ENCODE measurements at regions not wholly inside any gene's neighbourhood (a gene's known extent, or its start where the extent isn't known, plus 50 kb on each side); places are given as distances from the start of the nearest gene placed in this dataset.
A peak's percentile ranks its signal among the peaks of the same experiment; 100 is the strongest.

- FAIRE-seq, result no peak
Observed at GRCh38 chr9:17987189-17987588, 408.3 kb downstream of the SH3GL2 start.

DNA sequence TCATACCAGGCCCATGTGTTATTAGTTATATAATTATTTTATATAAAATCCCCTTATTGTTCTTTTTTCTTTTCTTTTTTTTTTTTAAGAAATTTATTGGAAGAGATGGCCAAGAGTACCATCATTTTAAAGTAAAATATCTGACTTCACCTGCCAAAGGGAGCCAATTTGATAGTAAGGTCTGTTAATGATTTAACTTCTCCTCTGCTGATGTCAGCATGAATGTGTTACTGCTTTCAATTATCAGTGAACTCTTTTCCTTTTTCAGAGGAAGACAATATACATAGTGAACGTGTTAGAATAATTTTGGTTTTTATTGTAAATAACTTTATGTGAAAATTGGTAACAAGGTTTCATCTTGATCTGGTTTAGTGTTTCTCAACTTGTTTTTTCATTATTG is 409.6 kb downstream of the SH3GL2 start:
- no peak for TF ChIP-seq CTCF (IDR thresholded peaks at IDR 0.05; ENCODE audit: insufficient read depth, missing control alignments)
- DNase-seq (ENCODE audit: insufficient read length, low spot score) (no peak), FAIRE-seq (no peak)

More at GRCh38 chr9:17987189-17987588, 408.3 kb downstream of the SH3GL2 start:
- no peak for DNase-seq (ENCODE audit: insufficient read length, low spot score)
- no peak for TF ChIP-seq CTCF (IDR thresholded peaks at IDR 0.05; ENCODE audit: insufficient read depth, missing control alignments)

DNA sequence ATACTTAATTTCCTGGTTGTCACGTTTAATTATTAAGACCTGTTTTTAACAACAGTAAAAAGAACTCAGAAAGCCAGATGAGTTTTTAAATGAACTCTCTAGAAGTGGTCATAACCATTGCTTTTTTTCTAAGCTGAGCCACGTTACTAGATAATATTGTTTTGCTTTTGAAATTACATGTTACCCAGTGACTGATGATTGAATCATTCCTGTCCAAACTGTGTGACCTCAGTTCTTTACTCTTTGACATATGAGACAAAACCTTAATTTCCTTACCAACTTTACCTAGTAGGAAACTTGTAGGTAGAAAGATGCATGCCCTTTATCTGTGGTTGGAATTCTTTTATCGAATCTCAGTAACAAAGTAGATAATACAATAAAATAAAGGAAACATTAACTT is 411.7 kb downstream of the SH3GL2 start:
- TF ChIP-seq CTCF (IDR thresholded peaks at IDR 0.05; ENCODE audit: insufficient read depth, missing control alignments), result no peak
- DNase-seq (ENCODE audit: insufficient read length, low spot score) (no peak), FAIRE-seq (peak; percentile 21)

DNA sequence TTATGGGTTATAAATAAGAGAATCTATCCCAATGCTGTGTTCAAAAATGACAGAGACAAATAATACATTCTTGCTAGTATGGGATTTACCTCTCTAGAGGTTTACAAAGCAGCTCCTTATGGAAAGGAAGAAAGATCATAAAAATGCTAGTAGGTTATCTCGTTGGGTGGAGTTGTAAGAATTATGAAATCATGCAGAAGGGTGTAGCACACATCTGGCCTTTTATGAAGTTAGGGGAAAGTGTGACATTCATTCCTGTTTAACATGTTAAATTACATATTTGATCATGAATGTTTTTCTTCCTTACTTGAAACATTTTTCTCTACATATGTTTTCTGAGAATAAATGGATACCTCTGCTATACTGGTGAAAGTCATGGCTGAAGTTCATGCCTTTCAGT is 414.2 kb downstream of the SH3GL2 start:
- TF ChIP-seq CTCF (IDR thresholded peaks at IDR 0.05; ENCODE audit: insufficient read depth, missing control alignments), result no peak
- DNase-seq (ENCODE audit: insufficient read length, low spot score) (no peak), FAIRE-seq (no peak)

DNA sequence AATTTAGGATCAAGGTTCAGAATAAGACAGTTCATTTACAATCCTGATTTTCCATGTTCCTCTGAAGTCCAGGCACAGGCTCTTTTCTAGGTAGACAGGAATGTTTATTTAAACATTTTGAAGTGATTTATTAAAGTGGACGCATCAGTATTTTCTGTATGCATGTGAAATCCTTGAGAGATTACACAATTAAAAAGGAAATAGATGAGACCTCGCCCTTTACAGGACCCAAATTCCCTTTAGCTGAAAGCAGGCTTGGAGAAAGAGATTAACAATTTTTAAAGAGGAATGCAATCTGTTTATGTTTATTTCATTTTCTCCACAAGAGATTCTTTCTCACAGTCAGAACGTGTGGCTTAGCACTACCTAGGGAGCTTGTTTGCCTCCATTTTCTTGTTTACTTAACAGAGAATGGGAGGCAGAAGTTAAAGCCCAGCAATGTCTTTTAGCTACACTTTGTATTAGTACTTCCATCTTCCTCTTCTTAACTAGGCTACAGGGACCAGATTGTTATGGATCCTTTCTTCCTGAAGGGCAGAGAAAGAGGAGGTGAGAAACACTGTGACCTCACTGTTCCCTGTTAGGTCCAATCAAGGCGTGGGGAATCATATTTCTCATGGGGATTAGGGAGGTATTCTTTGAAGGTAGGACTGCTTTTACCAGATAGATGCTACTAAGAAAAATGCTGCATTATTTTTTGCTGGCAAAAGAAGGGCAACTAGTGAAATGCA is 416.0 kb downstream of the SH3GL2 start:
- no peak for DNase-seq (ENCODE audit: insufficient read length, low spot score)
- no peak for TF ChIP-seq CTCF (IDR thresholded peaks at IDR 0.05; ENCODE audit: insufficient read depth, missing control alignments)
- FAIRE-seq, result no peak

DNA sequence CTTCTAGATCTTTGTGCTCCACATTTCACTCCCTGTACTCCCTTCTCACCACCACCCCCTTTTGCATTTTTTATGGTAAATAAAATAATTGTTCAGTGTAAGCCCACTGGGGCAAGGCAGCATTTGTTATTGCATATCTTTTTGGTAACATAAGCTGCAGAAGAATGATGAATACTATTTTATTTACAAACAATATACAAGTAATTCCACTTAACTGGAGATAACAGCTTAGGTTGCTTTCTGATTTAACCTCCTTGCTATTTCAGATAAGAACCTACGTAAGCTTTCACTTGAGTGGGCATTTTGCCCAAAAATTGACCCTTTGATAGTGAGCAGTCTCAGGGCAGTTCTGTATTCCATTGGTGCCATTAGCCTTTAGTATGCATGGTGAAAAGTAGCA is 417.9 kb downstream of the SH3GL2 start:
- DNase-seq (ENCODE audit: insufficient read length, low spot score), result no peak
- FAIRE-seq, result no peak
- TF ChIP-seq CTCF (IDR thresholded peaks at IDR 0.05; ENCODE audit: insufficient read depth, missing control alignments), result no peak

GRCh38 chr9:18002718-18003438 is 424.0 kb downstream of the SH3GL2 start:
- no peak for DNase-seq (ENCODE audit: insufficient read length, low spot score)
- no peak for TF ChIP-seq CTCF (IDR thresholded peaks at IDR 0.05; ENCODE audit: insufficient read depth, missing control alignments)
- no peak for FAIRE-seq

All from D721Med (cell line).